Vagina (tissue), 2 donors: ENCODE measurements at regions not wholly inside any gene's neighbourhood (a gene's known extent, or its start where the extent isn't known, plus 50 kb on each side); places are given as distances from the start of the nearest gene placed in this dataset.

ENCODE experiments used
- CTCF ChIP-seq, 3 experiments: fragments of 450-650 bp in 2 of 3; fragments of 200-600 bp in 1 of 3; sonication (generic) in 1 of 3; IDR thresholded peaks; one replicate each; pipeline ENCODE4 v1.5.1; 2017 to 2019; ENCODE audit warnings: antibody characterized with exemption in 3 of 3, mild to moderate bottlenecking in 2 of 3, moderate library complexity in 2 of 3
- POLR2AphosphoS5 ChIP-seq, 2 donors: sonication (generic); formaldehyde crosslinking; IDR thresholded peaks; one replicate each; pipeline ENCODE4 v1.9.0; 2017; ENCODE audit warnings: antibody characterized with exemption in 2 of 2, mild to moderate bottlenecking in 2 of 2, low read depth in 1 of 2; ENCODE audit not compliant: insufficient read depth in 1 of 2

- TF ChIP-seq POLR2AphosphoS5 (IDR thresholded peaks at IDR 0.05; ENCODE audit: insufficient read depth in 1 of 2, low read depth in 1 of 2) (no peak), CTCF (IDR thresholded peaks at IDR 0.05) (no peak)
These were observed 105.5 kb downstream of the BCOR start for GRCh38 chrX:39992300-39992699.
